Neuronal stem cell (in vitro differentiated cells): ENCODE measurements at regions not wholly inside any gene's neighbourhood (a gene's known extent, or its start where the extent isn't known, plus 50 kb on each side); places are given as distances from the start of the nearest gene placed in this dataset.

Source experiments
- DNase-seq: peaks from one replicate; pipeline ENCODE4 v3.0.0-alpha.2; 2013; ENCODE audit warnings: low spot score
- H2AFZ ChIP-seq: one replicate; pipeline ENCODE4 v1.6.1; 2013; ENCODE audit warnings: mild to moderate bottlenecking, low read length, inconsistent platforms
- H2AK5ac ChIP-seq: 2 replicates; pipeline ENCODE4 v1.6.1; 2013; ENCODE audit warnings: low read depth, mild to moderate bottlenecking, inconsistent platforms, low read length, moderate library complexity, mixed read lengths
- H2BK120ac ChIP-seq: 2 replicates; pipeline ENCODE4 v1.6.1; 2013; ENCODE audit warnings: low read depth, mild to moderate bottlenecking, inconsistent platforms, low read length, moderate library complexity, mixed read lengths
- H2BK12ac ChIP-seq: one replicate; pipeline ENCODE4 v1.6.1; 2013; ENCODE audit warnings: low read length, inconsistent platforms
- H2BK15ac ChIP-seq: 2 replicates; pipeline ENCODE4 v1.6.1; 2013; ENCODE audit warnings: mild to moderate bottlenecking, low read length, inconsistent platforms, mixed read lengths
- H2BK5ac ChIP-seq: one replicate; pipeline ENCODE4 v1.6.1; 2013; ENCODE audit warnings: inconsistent platforms, mild to moderate bottlenecking, low read length, moderate library complexity
- H3K14ac ChIP-seq: one replicate; pipeline ENCODE4 v1.6.1; 2013; ENCODE audit warnings: low read length, inconsistent platforms
- H3K18ac ChIP-seq: 2 replicates; pipeline ENCODE4 v1.6.1; 2013; ENCODE audit warnings: low read length, inconsistent platforms
- H3K23ac ChIP-seq: 2 replicates; pipeline ENCODE4 v1.6.1; 2013; ENCODE audit warnings: low read depth, mild to moderate bottlenecking, mixed read lengths, low read length, inconsistent platforms; ENCODE audit not compliant: poor library complexity
- H3K27ac ChIP-seq: replicated peaks from 3 replicates; pipeline ENCODE4 v1.5.1; 2013; ENCODE audit warnings: low read length, inconsistent platforms
- H3K27me3 ChIP-seq, 3 experiments: 2 replicates each; pipeline ENCODE4 v1.6.1; 2013; ENCODE audit warnings: low read length in 3 of 3, mild to moderate bottlenecking in 2 of 3, inconsistent platforms in 1 of 3, low read depth in 1 of 3, mixed read lengths in 1 of 3, moderate library complexity in 1 of 3; ENCODE audit not compliant: control insufficient read depth in 3 of 3, insufficient read depth in 3 of 3
- H3K36me3 ChIP-seq, 2 donors: replicated peaks in 1 of 2; 2 replicates each; pipeline ENCODE4 v1.6.1; 2013; ENCODE audit warnings: low read length in 2 of 2; ENCODE audit not compliant: control insufficient read depth in 2 of 2, insufficient read depth in 2 of 2
- H3K4ac ChIP-seq: 2 replicates; pipeline ENCODE4 v1.6.1; 2013; ENCODE audit warnings: inconsistent platforms, mild to moderate bottlenecking, low read length, moderate library complexity
- H3K4me1 ChIP-seq, 2 donors: 1 replicate in 1 of 2; 2 replicates in 1 of 2; pipeline ENCODE4 v1.6.1; 2013; ENCODE audit warnings: low read length in 2 of 2, low read depth in 1 of 2; ENCODE audit not compliant: control insufficient read depth in 2 of 2, insufficient read depth in 1 of 2
- H3K4me2 ChIP-seq: one replicate; pipeline ENCODE4 v1.6.1; 2013; ENCODE audit warnings: mild to moderate bottlenecking, low read length, inconsistent platforms; ENCODE audit not compliant: insufficient read depth, poor library complexity, severe bottlenecking
- H3K4me3 ChIP-seq, 2 donors: 2 replicates each; pipeline ENCODE4 v1.5.1; 2013; ENCODE audit warnings: low read length in 2 of 2, mild to moderate bottlenecking in 2 of 2, inconsistent platforms in 1 of 2, moderate library complexity in 1 of 2
- H3K79me1 ChIP-seq: one replicate; pipeline ENCODE4 v1.6.1; 2013; ENCODE audit warnings: low read depth, mild to moderate bottlenecking, inconsistent platforms, low read length, moderate library complexity
- H3K9ac ChIP-seq: one replicate; pipeline ENCODE4 v1.6.1; 2013; ENCODE audit warnings: mild to moderate bottlenecking, low read depth, low read length, inconsistent platforms; ENCODE audit not compliant: poor library complexity
- H3K9me3 ChIP-seq, 2 donors: replicated peaks in 1 of 2; 2 replicates each; pipeline versions ENCODE3 to v1.6.1; 2013; ENCODE audit warnings: low read length in 2 of 2, mild to moderate bottlenecking in 2 of 2, inconsistent platforms in 1 of 2, low read depth in 1 of 2, mixed read lengths in 1 of 2, moderate library complexity in 1 of 2; ENCODE audit not compliant: control insufficient read depth in 2 of 2, insufficient read depth in 1 of 2
- H4K8ac ChIP-seq: one replicate; pipeline ENCODE4 v1.6.1; 2013; ENCODE audit warnings: low read depth, mild to moderate bottlenecking, inconsistent platforms, low read length, moderate library complexity
- H4K91ac ChIP-seq: one replicate; pipeline ENCODE4 v1.6.1; 2013; ENCODE audit warnings: low read length, low read depth, mild to moderate bottlenecking, inconsistent platforms; ENCODE audit not compliant: poor library complexity
- WGBS, 2 donors: extraction: QIAGEN DNeasy Blood & Tissue Kit; methylation state at CpG; one replicate each; pipeline ENCODE4 v1.1.7; 2013; ENCODE audit warnings: missing lambda C conversion rate in 2 of 2, mixed read lengths in 1 of 2; ENCODE audit not compliant: insufficient read length in 2 of 2, insufficient replicate concordance in 1 of 2; ENCODE audit errors: extremely low coverage in 2 of 2; 5-methylcytosine and 5-hydroxymethylcytosine counted together

- no peak overlapping the region for H3K9ac ChIP-seq
- no peak overlapping the region for H3K18ac ChIP-seq
- no CpG with 5 or more reads among the region's 2 CpGs for WGBS, 2 donors
- H3K4me2 ChIP-seq = no peak overlapping the region
- no peak overlapping the region for H2BK15ac ChIP-seq
- H2AFZ ChIP-seq = no peak overlapping the region
- H2BK5ac ChIP-seq = no peak overlapping the region
- no peak overlapping the region for H4K8ac ChIP-seq
- H3K27ac ChIP-seq = no peak overlapping the region
- no peaks in the 10 kb centered on the region for H3K36me3 ChIP-seq
- H3K79me1 ChIP-seq = no peaks in the 10 kb centered on the region
- no peaks in the 10 kb centered on the region for H3K9me3 ChIP-seq
- no peaks in the 10 kb centered on the region for H3K27me3 ChIP-seq
- H3K4me1 ChIP-seq = no peaks in the 10 kb centered on the region
- no peak overlapping the region for H3K23ac ChIP-seq
- no peak overlapping the region for H4K91ac ChIP-seq
- no peak for DNase-seq
- H3K4me3 ChIP-seq = no peak overlapping the region
- no peak overlapping the region for H2BK12ac ChIP-seq
- H2BK120ac ChIP-seq = no peak overlapping the region
- no peak overlapping the region for H3K4ac ChIP-seq
- no peak overlapping the region for H3K14ac ChIP-seq
- no peak overlapping the region for H2AK5ac ChIP-seq
Measured at GRCh38 chrX:39262641-39263040, 461.4 kb downstream of the MID1IP1 start.

- no peak overlapping the region for H3K9ac ChIP-seq
- H2BK15ac ChIP-seq = no peak overlapping the region
- H2BK12ac ChIP-seq = no peak overlapping the region
- WGBS, 2 donors = no CpG with 5 or more reads among the region's 3 CpGs
- no peaks in the 10 kb centered on the region for H3K4me1 ChIP-seq
- H3K36me3 ChIP-seq = no peaks in the 10 kb centered on the region
- no peak overlapping the region for H3K23ac ChIP-seq
- no peak overlapping the region for H3K27ac ChIP-seq
- no peak overlapping the region for H3K14ac ChIP-seq
- no peak overlapping the region for H3K4ac ChIP-seq
- no peak for DNase-seq
- H3K4me3 ChIP-seq = no peak overlapping the region
- H2AK5ac ChIP-seq = no peak overlapping the region
- H3K4me2 ChIP-seq = no peak overlapping the region
- no peaks in the 10 kb centered on the region for H3K27me3 ChIP-seq
- H2BK5ac ChIP-seq = no peak overlapping the region
- no peak overlapping the region for H4K91ac ChIP-seq
- H3K79me1 ChIP-seq = no peaks in the 10 kb centered on the region
- no peak overlapping the region for H3K18ac ChIP-seq
- no peak overlapping the region for H2AFZ ChIP-seq
- no peak overlapping the region for H2BK120ac ChIP-seq
- no peaks in the 10 kb centered on the region for H3K9me3 ChIP-seq
- no peak overlapping the region for H4K8ac ChIP-seq
Measured at GRCh38 chrX:39264023-39264422, 462.8 kb downstream of the MID1IP1 start.

GRCh38 chrX:39267176-39267575, 465.9 kb downstream of the MID1IP1 start:
- Histone ChIP-seq H2BK12ac (no peak overlapping the region), H2AFZ (no peak overlapping the region), H3K14ac (no peak overlapping the region), H3K4me2 (no peak overlapping the region), H3K27ac (no peak overlapping the region), H3K4me1 (no peaks in the 10 kb centered on the region), H3K36me3 (no peaks in the 10 kb centered on the region), H3K79me1 (no peaks in the 10 kb centered on the region), H2BK5ac (no peak overlapping the region), H3K23ac (no peak overlapping the region), H3K9me3 (no peaks in the 10 kb centered on the region), H4K91ac (no peak overlapping the region), H2AK5ac (no peak overlapping the region), H4K8ac (no peak overlapping the region), H3K18ac (no peak overlapping the region), H3K4me3 (no peak overlapping the region), H3K4ac (no peak overlapping the region), H2BK15ac (no peak overlapping the region), H3K9ac (no peak overlapping the region), H3K27me3 (no peaks in the 10 kb centered on the region), H2BK120ac (no peak overlapping the region)
- DNase-seq = no peak
- no CpG with 5 or more reads among the region's 2 CpGs for WGBS, 2 donors

- no peaks in the 10 kb centered on the region for H3K9me3 ChIP-seq
- no peak overlapping the region for H2BK5ac ChIP-seq
- no peaks in the 10 kb centered on the region for H3K4me1 ChIP-seq
- H3K14ac ChIP-seq = no peak overlapping the region
- H3K27me3 ChIP-seq = no peaks in the 10 kb centered on the region
- no peak overlapping the region for H3K4me3 ChIP-seq
- no peak overlapping the region for H2BK15ac ChIP-seq
- H3K4me2 ChIP-seq = no peak overlapping the region
- DNase-seq = no peak
- H4K91ac ChIP-seq = no peak overlapping the region
- no peak overlapping the region for H3K18ac ChIP-seq
- no peaks in the 10 kb centered on the region for H3K79me1 ChIP-seq
- no peak overlapping the region for H3K9ac ChIP-seq
- no peak overlapping the region for H2BK120ac ChIP-seq
- H2BK12ac ChIP-seq = no peak overlapping the region
- H3K36me3 ChIP-seq = no peaks in the 10 kb centered on the region
- no peak overlapping the region for H4K8ac ChIP-seq
- no peak overlapping the region for H3K4ac ChIP-seq
- H3K27ac ChIP-seq = no peak overlapping the region
- no peak overlapping the region for H3K23ac ChIP-seq
- H2AK5ac ChIP-seq = no peak overlapping the region
- H2AFZ ChIP-seq = no peak overlapping the region
Measured at GRCh38 chrX:39268207-39268606, 466.9 kb downstream of the MID1IP1 start.
